K562 (cell line): ENCODE measurements at regions not wholly inside any gene's neighbourhood (a gene's known extent, or its start where the extent isn't known, plus 50 kb on each side); places are given as distances from the start of the nearest gene placed in this dataset.

Experiments used
- ATAC-seq: fragments of 200-7000 bp; cut with Tn5 transposase; 3 replicates; pipeline ENCODE4 v1.9.1; 2020; ENCODE audit warnings: moderate library complexity
- BruUV-seq: library from RNA; stranded (reverse); fragments of 400-500 nt; replicated peaks from 2 replicates; lab custom pipeline; 2021; lab: Mats Ljungman, UMichigan
- CTCF ChIA-PET: fragments of 300-600 bp; formaldehyde crosslinking; extraction: SDS; loops from one replicate; lab custom pipeline; 2021; ENCODE audit warnings: low intra/inter-chr PET ratio; lab: Yijun Ruan, JAX
- POLR2A ChIA-PET: fragments of 300-600, 350-650 bp; sonication (Branson Sonifier 250); formaldehyde crosslinking; extraction: SDS; loops from one replicate; lab custom pipeline; 2021; ENCODE audit warnings: antibody characterized with exemption, inconsistent platforms; lab: Yijun Ruan, JAX
- DNase-seq, 4 experiments: peaks; one replicate each; pipeline versions ENCODE4 v3.0.0 to v3.0.0-alpha.2; 2011 to 2018; ENCODE audit warnings: low spot score in 3 of 4, mixed read lengths in 3 of 4; ENCODE audit errors: extremely low read depth in 1 of 4
- FAIRE-seq: peaks from 2 replicates; lab custom pipeline; 2011; peaks lifted over from hg19 to GRCh38; lab: Jason Lieb, UNC
- H2AFZ ChIP-seq: 2 replicates; pipeline ENCODE4 v1.6.0; 2011; ENCODE audit warnings: low read depth, low read length, control low read depth, inconsistent platforms
- H3K27ac ChIP-seq: fragments of 200-600 bp; 3 replicates; pipeline ENCODE4 v1.8.0; 2011; ENCODE audit warnings: low read depth, mild to moderate bottlenecking, control low read depth, inconsistent platforms, low read length, moderate library complexity, mixed read lengths; ENCODE audit errors: extremely low read depth
- H3K27me3 ChIP-seq, 2 experiments: fragments of 300-600 bp in 1 of 2; 2 replicates in 1 of 2; 3 replicates in 1 of 2; pipeline versions ENCODE4 v1.6.0 to v1.8.0; 2011; ENCODE audit warnings: inconsistent platforms in 2 of 2, low read length in 2 of 2, mild to moderate bottlenecking in 1 of 2, mixed read lengths in 1 of 2, moderate library complexity in 1 of 2; ENCODE audit not compliant: control insufficient read depth in 2 of 2, insufficient read depth in 2 of 2
- H3K36me3 ChIP-seq: fragments of 300-600 bp; 3 replicates; pipeline ENCODE4 v1.8.0; 2011; ENCODE audit warnings: mild to moderate bottlenecking, low read length, inconsistent platforms; ENCODE audit not compliant: control insufficient read depth, insufficient read depth
- H3K4me1 ChIP-seq, 2 experiments: fragments of 200-600 bp in 1 of 2; replicated peaks in 1 of 2; 2 replicates in 1 of 2; 3 replicates in 1 of 2; pipeline versions ENCODE4 v1.5.1 to v1.8.0; 2011; ENCODE audit warnings: inconsistent platforms in 2 of 2, low read length in 2 of 2, mild to moderate bottlenecking in 1 of 2, mixed read lengths in 1 of 2, moderate library complexity in 1 of 2; ENCODE audit not compliant: control insufficient read depth in 2 of 2, insufficient read depth in 2 of 2
- H3K4me2 ChIP-seq: 2 replicates; pipeline ENCODE4 v1.6.1; 2011; ENCODE audit warnings: low read length, control low read depth, inconsistent platforms, mixed read lengths; ENCODE audit not compliant: insufficient read depth
- H3K4me3 ChIP-seq: fragments of 200-600 bp; sonication (generic), shearing (Covaris generic); 2 replicates; pipeline ENCODE4 v1.5.1; 2016; ENCODE audit warnings: control low read depth, inconsistent platforms
- H3K79me2 ChIP-seq: fragments of 200-600 bp; 3 replicates; pipeline ENCODE4 v1.8.0; 2011; ENCODE audit warnings: low read length, inconsistent platforms; ENCODE audit not compliant: control insufficient read depth, insufficient read depth
- H3K9ac ChIP-seq, 2 experiments: 2 replicates each; pipeline versions ENCODE4 v1.6.0 to v1.6.1; 2011; ENCODE audit warnings: low read depth in 2 of 2, low read length in 2 of 2, control low read depth in 1 of 2, inconsistent platforms in 1 of 2, mild to moderate bottlenecking in 1 of 2, mixed read lengths in 1 of 2; ENCODE audit not compliant: insufficient read depth in 1 of 2
- H3K9me1 ChIP-seq: one replicate; pipeline ENCODE4 v1.6.0; 2011; ENCODE audit warnings: inconsistent platforms, mild to moderate bottlenecking, low read length, moderate library complexity; ENCODE audit not compliant: control insufficient read depth, insufficient read depth
- H3K9me3 ChIP-seq: replicated peaks from 2 replicates; pipeline ENCODE4 v1.5.1; 2011; ENCODE audit warnings: low read depth, low read length, inconsistent platforms; ENCODE audit not compliant: control insufficient read depth, insufficient read depth
- H4K20me1 ChIP-seq: replicated peaks from 2 replicates; pipeline ENCODE4 v1.6.1; 2011; ENCODE audit warnings: low read length, inconsistent platforms, mixed read lengths; ENCODE audit not compliant: control insufficient read depth, insufficient read depth
- ATF1 ChIP-seq, 2 experiments: fragments of 450-650 bp in 1 of 2; IDR thresholded peaks; 2 replicates each; pipeline ENCODE4 v1.6.1; 2016; ENCODE audit warnings: missing compliant biosample characterization in 1 of 2, missing genetic modification characterization in 1 of 2
- CEBPB ChIP-seq: fragments of 450-650 bp; IDR thresholded peaks from 2 replicates; pipeline ENCODE4 v1.6.1; 2016; ENCODE audit warnings: missing genetic modification characterization, missing compliant biosample characterization
- RUNX1 ChIP-seq: sonication (generic); IDR thresholded peaks from 2 replicates; pipeline ENCODE4 v1.6.1; 2016; ENCODE audit warnings: antibody characterized with exemption, low read depth
- ZFP30 ChIP-seq: fragments of 250-450 bp; sonication (Bioruptor Pico); IDR thresholded peaks from 2 replicates; pipeline ENCODE4 v1.8.0; 2022; ENCODE audit warnings: moderate library complexity, mild to moderate bottlenecking, inconsistent platforms, borderline replicate concordance
- ZNF165 ChIP-seq: fragments of 250-450 bp; sonication (Bioruptor Pico); IDR thresholded peaks from 2 replicates; pipeline ENCODE4 v1.4.0; 2020; ENCODE audit warnings: borderline replicate concordance
- ZNF41 ChIP-seq: fragments of 250-450 bp; sonication (Bioruptor Pico); conservative IDR thresholded peaks from 2 replicates; pipeline ENCODE4 v1.4.0; 2020; ENCODE audit warnings: mild to moderate bottlenecking
- WGBS: fragments of 100-300 bp; shearing (Covaris generic); methylation state at CpG from one replicate; pipeline ENCODE4 v1.1.6; 2016; ENCODE audit warnings: low coverage, mixed read lengths; ENCODE audit not compliant: insufficient coverage; ENCODE audit errors: missing lambda C conversion rate; 5-methylcytosine and 5-hydroxymethylcytosine counted together
- in situ Hi-C: fragments of 300-500 bp; cut with MboI; formaldehyde crosslinking; loops from 4 replicates; pipeline ENCODE4 v1.15.0; 2018; ENCODE audit warnings: inconsistent platforms, mixed read lengths
- intact Hi-C: fragments of 100-400 bp; cut with micrococcal nuclease; formaldehyde crosslinking; loops from 2 replicates; pipeline ENCODE4 v1.14.2; 2022

GRCh38 chr6:6466967-6467761 lies 121.4 kb upstream of the LY86 start:
- ChIA-PET POLR2A (interaction anchor here (0.8 kb wide), 1 partner anchor 9 kb away, joined by 4 read pairs; no protein-coding TSS in a partner anchor), CTCF (no interaction called here)
- intact Hi-C loops, result no loop called here
- in situ Hi-C loops, result no loop called here
- 2% methylated on average over 12 of the region's 12 CpGs for WGBS
- Histone ChIP-seq H3K27me3 (peaks cover 0 to 4% of the 10 kb centered on the region in 2 experiments; a peak in 2 of 5 replicates), H3K4me1 (no peaks in the 10 kb centered on the region), H3K9ac (no peak overlapping the region), H3K4me2 (no peak overlapping the region), H3K9me1 (no peaks in the 10 kb centered on the region), H4K20me1 (no peaks in the 10 kb centered on the region)
- DNase-seq, result no peak
- BruUV-seq, result no TSS peak
- no peak for FAIRE-seq
- TF ChIP-seq ATF1 (CRISPR knock-in tag; IDR thresholded peaks at IDR 0.05) (no peak), ATF1 (tag; IDR thresholded peaks at IDR 0.05) (no peak), ZNF165 (CRISPR knock-in tag) (no peak), RUNX1 (no peak)
- TF ChIP-seq, all 486 proteins: peak for 0
- no peaks in the 10 kb centered on the region for H3K79me2 ChIP-seq
- no peaks in the 10 kb centered on the region for H3K9me3 ChIP-seq
- no peak overlapping the region for H2AFZ ChIP-seq
- H3K36me3 ChIP-seq, result no peaks in the 10 kb centered on the region
- no peak for ATAC-seq
- no peak overlapping the region for H3K4me3 ChIP-seq
- no peak overlapping the region for H3K27ac ChIP-seq

- Histone ChIP-seq H4K20me1 (no peaks in the 10 kb centered on the region), H3K36me3 (no peaks in the 10 kb centered on the region), H3K9me3 (no peaks in the 10 kb centered on the region), H3K27ac (no peak overlapping the region), H2AFZ (no peak overlapping the region), H3K4me2 (no peak overlapping the region), H3K4me1 (no peaks in the 10 kb centered on the region), H3K9ac (no peak overlapping the region), H3K4me3 (no peak overlapping the region), H3K9me1 (no peaks in the 10 kb centered on the region), H3K79me2 (no peaks in the 10 kb centered on the region), H3K27me3 (peaks cover 0 to 4% of the 10 kb centered on the region in 2 experiments; a peak in 2 of 5 replicates)
- no peak for FAIRE-seq
- TF ChIP-seq CEBPB (tag) (peak; percentile 37; the same call in 1 of the 2 replicates), ZNF41 (CRISPR knock-in tag) (no peak), ZFP30 (CRISPR knock-in tag) (no peak)
- DNase-seq, result no peak
- no TSS peak for BruUV-seq
- ChIA-PET POLR2A (interaction anchor here (0.7 kb wide), 1 partner anchor 44 kb away, joined by 3 read pairs; no protein-coding TSS in a partner anchor), CTCF (no interaction called here)
- intact Hi-C loops (no loop called here), in situ Hi-C loops (no loop called here)
- no peak for ATAC-seq
- 1% methylated on average over 8 of the region's 8 CpGs for WGBS
Observed at GRCh38 chr6:6469074-6469473, 119.4 kb upstream of the LY86 start.
